IMR-90 (cell line): ENCODE measurements at regions not wholly inside any gene's neighbourhood (a gene's known extent, or its start where the extent isn't known, plus 50 kb on each side); places are given as distances from the start of the nearest gene placed in this dataset.

Source experiments
- ATAC-seq: fragments of 200-7000 bp; cut with Tn5 transposase; 2 replicates; pipeline ENCODE4 v1.9.1; 2020; ENCODE audit warnings: low read depth, mild to moderate bottlenecking, moderate library complexity
- BruUV-seq: library from RNA; stranded (reverse); fragments of 400-500 nt; replicated peaks from 2 replicates; lab custom pipeline; 2021; lab: Mats Ljungman, UMichigan
- CTCF ChIA-PET: fragments of 300-600 bp; formaldehyde crosslinking; extraction: SDS; loops from one replicate; lab custom pipeline; 2021; ENCODE audit warnings: antibody characterized with exemption; lab: Yijun Ruan, JAX
- POLR2A ChIA-PET: fragments of 300-600 bp; sonication (Branson Sonifier 250); formaldehyde crosslinking; loops from one replicate; lab custom pipeline; 2022; ENCODE audit warnings: antibody characterized with exemption; ENCODE audit not compliant: unreplicated experiment; lab: Charles Lee
- DNase-seq: peaks from one replicate; pipeline ENCODE4 v3.0.0; 2013
- H2AFZ ChIP-seq: replicated peaks from 2 replicates; pipeline ENCODE3; 2013; ENCODE audit warnings: low read length, mild to moderate bottlenecking; ENCODE audit not compliant: poor library complexity
- H2AK5ac ChIP-seq: 2 replicates; pipeline ENCODE4 v1.6.1; 2013; ENCODE audit warnings: low read depth, low read length, inconsistent platforms
- H2AK9ac ChIP-seq: replicated peaks from 2 replicates; pipeline ENCODE3; 2013; ENCODE audit warnings: mild to moderate bottlenecking, low read depth, low read length, moderate library complexity; ENCODE audit not compliant: poor library complexity
- H2BK120ac ChIP-seq: 2 replicates; pipeline ENCODE4 v1.6.1; 2013; ENCODE audit warnings: low read depth, low read length, inconsistent platforms
- H2BK15ac ChIP-seq: 3 replicates; pipeline ENCODE4 v1.6.1; 2013; ENCODE audit warnings: low read depth, low read length, inconsistent platforms
- H2BK20ac ChIP-seq: 2 replicates; pipeline ENCODE4 v1.6.1; 2013; ENCODE audit warnings: low read depth, mild to moderate bottlenecking, inconsistent platforms, low read length, moderate library complexity
- H2BK5ac ChIP-seq: 2 replicates; pipeline ENCODE4 v1.6.1; 2013; ENCODE audit warnings: mild to moderate bottlenecking, low read depth, low read length, inconsistent platforms; ENCODE audit not compliant: poor library complexity, severe bottlenecking
- H3K14ac ChIP-seq: replicated peaks from 2 replicates; pipeline ENCODE4 v1.6.1; 2013; ENCODE audit warnings: low read depth, low read length, inconsistent platforms
- H3K18ac ChIP-seq: 2 replicates; pipeline ENCODE4 v1.6.1; 2013; ENCODE audit warnings: low read depth, low read length, control low read depth
- H3K23ac ChIP-seq: 2 replicates; pipeline ENCODE4 v1.6.1; 2013; ENCODE audit warnings: low read depth, low read length, inconsistent platforms
- H3K27ac ChIP-seq: 2 replicates; pipeline ENCODE4 v1.5.1; 2013; ENCODE audit warnings: mild to moderate bottlenecking, control low read depth, low read length; ENCODE audit not compliant: insufficient read depth
- H3K27me3 ChIP-seq: 2 replicates; pipeline ENCODE4 v1.6.1; 2013; ENCODE audit warnings: low read length; ENCODE audit not compliant: control insufficient read depth, insufficient read depth
- H3K36me3 ChIP-seq: 2 replicates; pipeline ENCODE4 v1.6.1; 2013; ENCODE audit warnings: low read length, mixed read lengths; ENCODE audit not compliant: control insufficient read depth, insufficient read depth
- H3K4ac ChIP-seq: 2 replicates; pipeline ENCODE4 v1.6.1; 2013; ENCODE audit warnings: low read depth, low read length, inconsistent platforms
- H3K4me1 ChIP-seq: 2 replicates; pipeline ENCODE4 v1.6.1; 2013; ENCODE audit warnings: low read length, mixed read lengths; ENCODE audit not compliant: control insufficient read depth, insufficient read depth
- H3K4me2 ChIP-seq: 2 replicates; pipeline ENCODE4 v1.6.1; 2013; ENCODE audit warnings: low read depth, mild to moderate bottlenecking, control low read depth, low read length, moderate library complexity
- H3K4me3 ChIP-seq: 2 replicates; pipeline ENCODE4 v1.5.1; 2013; ENCODE audit warnings: low read depth, mild to moderate bottlenecking, control low read depth, low read length, moderate library complexity; ENCODE audit not compliant: insufficient read depth
- H3K56ac ChIP-seq: 2 replicates; pipeline ENCODE4 v1.6.1; 2013; ENCODE audit warnings: low read length, inconsistent platforms; ENCODE audit not compliant: insufficient read depth; ENCODE audit errors: extremely low read depth
- H3K79me1 ChIP-seq, 2 experiments: 2 replicates each; pipeline ENCODE4 v1.6.1; 2013; ENCODE audit warnings: low read length in 2 of 2, inconsistent platforms in 1 of 2, low read depth in 1 of 2
- H3K9ac ChIP-seq: 2 replicates; pipeline ENCODE4 v1.6.1; 2013; ENCODE audit warnings: low read depth, low read length, control low read depth
- H3K9me1 ChIP-seq: 2 replicates; pipeline ENCODE4 v1.6.1; 2013; ENCODE audit warnings: low read length, inconsistent platforms; ENCODE audit not compliant: insufficient read depth
- H3K9me3 ChIP-seq: 2 replicates; pipeline ENCODE4 v1.6.1; 2013; ENCODE audit warnings: low read length; ENCODE audit not compliant: control insufficient read depth, insufficient read depth
- H4K20me1 ChIP-seq: 2 replicates; pipeline ENCODE4 v1.6.1; 2013; ENCODE audit warnings: low read length, inconsistent platforms; ENCODE audit not compliant: insufficient read depth
- H4K5ac ChIP-seq: 2 replicates; pipeline ENCODE4 v1.6.1; 2013; ENCODE audit warnings: mild to moderate bottlenecking, low read depth, low read length, control low read depth
- H4K8ac ChIP-seq, 2 experiments: 2 replicates each; pipeline ENCODE4 v1.6.1; 2013; ENCODE audit warnings: low read depth in 2 of 2, low read length in 2 of 2, control low read depth in 1 of 2, inconsistent platforms in 1 of 2
- H4K91ac ChIP-seq: 2 replicates; pipeline ENCODE4 v1.6.1; 2013; ENCODE audit warnings: low read depth, low read length, inconsistent platforms; ENCODE audit not compliant: insufficient read depth
- BHLHE40 ChIP-seq: fragments of 150-350 bp; IDR thresholded peaks from 2 replicates; pipeline ENCODE4 v1.6.1; 2016; ENCODE audit warnings: mild to moderate bottlenecking, low read depth, low read length
- CHD1 ChIP-seq: IDR thresholded peaks from 2 replicates; pipeline ENCODE4 v1.6.1; 2012; ENCODE audit warnings: low read depth, low read length, improper control_type of control experiment
- CTCF ChIP-seq: conservative IDR thresholded peaks from 2 replicates; pipeline ENCODE4 v1.5.1; 2012; ENCODE audit warnings: mild to moderate bottlenecking, low read depth, low read length, improper control_type of control experiment
- FOS ChIP-seq: fragments of 150-350 bp; IDR thresholded peaks from 2 replicates; pipeline ENCODE4 v1.6.1; 2016; ENCODE audit warnings: low read depth, low read length
- MAFK ChIP-seq: IDR thresholded peaks from 2 replicates; pipeline ENCODE4 v1.6.1; 2012; ENCODE audit warnings: low read depth, low read length, improper control_type of control experiment
- MAZ ChIP-seq: IDR thresholded peaks from 2 replicates; pipeline ENCODE4 v1.6.1; 2012; ENCODE audit warnings: low read depth, mild to moderate bottlenecking, low read length, improper control_type of control experiment, moderate library complexity, borderline replicate concordance
- MXI1 ChIP-seq: IDR thresholded peaks from 2 replicates; pipeline ENCODE4 v1.6.1; 2012; ENCODE audit warnings: low read depth, mild to moderate bottlenecking, low read length, moderate library complexity, borderline replicate concordance
- RAD21 ChIP-seq: IDR thresholded peaks from 2 replicates; pipeline ENCODE4 v1.6.1; 2012; ENCODE audit warnings: low read length, improper control_type of control experiment
- RCOR1 ChIP-seq: IDR thresholded peaks from 2 replicates; pipeline ENCODE4 v1.6.1; 2012; ENCODE audit warnings: mild to moderate bottlenecking, low read length, improper control_type of control experiment; ENCODE audit not compliant: insufficient replicate concordance
- SMC3 ChIP-seq: fragments of 150-350 bp; IDR thresholded peaks from 2 replicates; pipeline ENCODE4 v1.6.1; 2016; ENCODE audit warnings: low read depth, mild to moderate bottlenecking, antibody characterized with exemption, low read length, moderate library complexity
- WGBS, 2 experiments: methylation state at CpG; one replicate each; pipeline versions ENCODE4 v1.1.5 to v1.1.7; 2013; ENCODE audit warnings: missing lambda C conversion rate in 2 of 2; ENCODE audit not compliant: insufficient read length in 1 of 2; ENCODE audit errors: extremely low coverage in 2 of 2; 5-methylcytosine and 5-hydroxymethylcytosine counted together
- dilution Hi-C: fragments of 300-500 bp; cut with HindIII; formaldehyde crosslinking; loops from one replicate; pipeline ENCODE4 v1.14.3; 2018; ENCODE audit warnings: low sequenced_read_pairs; ENCODE audit not compliant: unreplicated experiment
- in situ Hi-C: fragments of 300-500 bp; cut with MboI; formaldehyde crosslinking; loops from 3 replicates; pipeline ENCODE4 v1.14.3; 2019; ENCODE audit warnings: low sequenced_read_pairs, inconsistent platforms, mixed read lengths
- intact Hi-C: fragments of 100-400 bp; cut with micrococcal nuclease; formaldehyde crosslinking; loops from 2 replicates; pipeline ENCODE4 v1.10.0; 2022
- TF ChIP-seq, protein P1 (sequence below): fragments of 150-350 bp; IDR thresholded peaks from 2 replicates; pipeline ENCODE4 v1.6.1; 2017; ENCODE audit warnings: mild to moderate bottlenecking, antibody characterized with exemption, low read length, low read depth
- TF ChIP-seq, protein P2 (sequence below): fragments of 150-350 bp; IDR thresholded peaks from 2 replicates; pipeline ENCODE4 v1.6.1; 2016; ENCODE audit warnings: low read depth, mild to moderate bottlenecking, low read length, moderate library complexity, borderline replicate concordance

DNA sequence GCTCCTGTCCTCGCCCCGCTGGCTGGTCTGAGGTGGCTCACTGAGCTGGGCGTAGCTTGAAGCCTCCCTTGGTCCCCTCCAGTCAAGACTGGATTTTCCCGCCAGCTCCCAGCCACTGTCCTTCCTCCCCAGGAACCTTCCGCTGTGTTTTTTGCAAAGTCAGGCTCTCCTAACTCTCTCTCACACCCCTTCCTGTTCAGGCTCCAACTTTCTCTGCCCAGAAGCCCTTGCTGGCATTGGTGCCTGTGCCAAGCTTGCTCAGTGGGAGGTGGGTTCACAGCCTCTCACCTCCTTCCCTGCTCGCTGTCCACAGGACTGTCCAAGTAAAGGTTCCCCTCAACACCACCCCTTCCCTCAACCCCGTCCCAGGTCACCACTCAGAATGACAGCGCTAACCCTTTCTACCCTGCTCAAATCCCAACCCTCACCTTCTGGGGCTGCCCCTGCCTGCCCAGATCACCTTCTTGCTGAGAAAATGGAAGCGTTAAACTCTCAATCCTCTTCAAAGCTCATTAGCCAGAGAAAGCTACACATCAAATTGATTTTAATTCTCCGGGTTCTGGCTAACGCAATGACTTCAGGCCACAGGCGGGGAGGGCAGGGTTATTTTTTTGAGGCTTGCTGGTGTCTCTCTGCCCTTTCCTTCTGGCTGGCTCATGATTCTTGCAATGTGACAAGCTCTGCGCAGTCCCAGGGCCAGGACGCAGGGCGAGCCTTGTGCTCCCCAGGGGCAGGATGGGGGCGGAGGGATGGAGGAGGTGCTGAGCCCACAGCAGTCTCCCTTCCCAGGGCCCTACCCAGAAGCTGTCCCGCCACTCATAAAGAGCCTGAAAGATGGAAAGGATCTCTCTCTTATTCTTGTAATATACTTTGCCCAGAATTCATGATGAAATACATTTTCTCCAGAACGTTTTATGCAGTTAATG lies 357.2 kb upstream of the TNRC6C start:
- H4K8ac ChIP-seq, result no peak overlapping the region
- H2BK20ac ChIP-seq, result no peak overlapping the region
- no peak overlapping the region for H3K23ac ChIP-seq
- no peak overlapping the region for H3K56ac ChIP-seq
- no peaks in the 10 kb centered on the region for H4K20me1 ChIP-seq
- H3K9me1 ChIP-seq, result no peaks in the 10 kb centered on the region
- peaks cover 4% of the 10 kb centered on the region; the same call in 1 of the 2 replicates for H3K4me1 ChIP-seq
- H3K14ac ChIP-seq, result no peak overlapping the region
- H2AK5ac ChIP-seq, result no peak overlapping the region
- no peak overlapping the region for H2AFZ ChIP-seq
- in situ Hi-C loops, result no loop called here
- no peak overlapping the region for H3K4me3 ChIP-seq
- no peaks in the 10 kb centered on the region for H3K79me1 ChIP-seq
- no peak overlapping the region for H2BK15ac ChIP-seq
- intact Hi-C loops, result no loop called here
- no peak overlapping the region for H2BK120ac ChIP-seq
- ATAC-seq, result no peak
- no peak for TF ChIP-seq MXI1
- TF ChIP-seq RCOR1, result no peak
- TF ChIP-seq MAZ, result no peak
- TF ChIP-seq, protein P1, sequence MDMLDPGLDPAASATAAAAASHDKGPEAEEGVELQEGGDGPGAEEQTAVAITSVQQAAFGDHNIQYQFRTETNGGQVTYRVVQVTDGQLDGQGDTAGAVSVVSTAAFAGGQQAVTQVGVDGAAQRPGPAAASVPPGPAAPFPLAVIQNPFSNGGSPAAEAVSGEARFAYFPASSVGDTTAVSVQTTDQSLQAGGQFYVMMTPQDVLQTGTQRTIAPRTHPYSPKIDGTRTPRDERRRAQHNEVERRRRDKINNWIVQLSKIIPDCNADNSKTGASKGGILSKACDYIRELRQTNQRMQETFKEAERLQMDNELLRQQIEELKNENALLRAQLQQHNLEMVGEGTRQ, result no peak
- no peak for TF ChIP-seq CTCF
- no peak for TF ChIP-seq RAD21
- no peak for TF ChIP-seq FOS
- TF ChIP-seq SMC3, result no peak
- TF ChIP-seq, protein P2, sequence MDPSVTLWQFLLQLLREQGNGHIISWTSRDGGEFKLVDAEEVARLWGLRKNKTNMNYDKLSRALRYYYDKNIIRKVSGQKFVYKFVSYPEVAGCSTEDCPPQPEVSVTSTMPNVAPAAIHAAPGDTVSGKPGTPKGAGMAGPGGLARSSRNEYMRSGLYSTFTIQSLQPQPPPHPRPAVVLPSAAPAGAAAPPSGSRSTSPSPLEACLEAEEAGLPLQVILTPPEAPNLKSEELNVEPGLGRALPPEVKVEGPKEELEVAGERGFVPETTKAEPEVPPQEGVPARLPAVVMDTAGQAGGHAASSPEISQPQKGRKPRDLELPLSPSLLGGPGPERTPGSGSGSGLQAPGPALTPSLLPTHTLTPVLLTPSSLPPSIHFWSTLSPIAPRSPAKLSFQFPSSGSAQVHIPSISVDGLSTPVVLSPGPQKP, result no peak
- no peak for TF ChIP-seq MAFK
- TF ChIP-seq CHD1, result no peak
- TF ChIP-seq BHLHE40, result no peak
- ChIA-PET CTCF (no interaction called here), POLR2A (no interaction called here)
- H3K27me3 ChIP-seq, result peaks cover 22% of the 10 kb centered on the region
- H4K91ac ChIP-seq, result no peak overlapping the region
- H3K18ac ChIP-seq, result no peak overlapping the region
- H4K5ac ChIP-seq, result no peak overlapping the region
- 77% methylated on average over 5 of the region's 18 CpGs; no CpG with 5 or more reads in 1 of the 2 experiments for WGBS, 2 experiments
- H3K36me3 ChIP-seq, result no peaks in the 10 kb centered on the region
- H2AK9ac ChIP-seq, result no peak overlapping the region
- H3K27ac ChIP-seq, result no peak overlapping the region
- H3K9ac ChIP-seq, result no peak overlapping the region
- no peak overlapping the region for H3K4ac ChIP-seq
- H3K4me2 ChIP-seq, result no peak overlapping the region
- H3K9me3 ChIP-seq, result no peaks in the 10 kb centered on the region
- dilution Hi-C loops, result no loop called here
- H2BK5ac ChIP-seq, result no peak overlapping the region
- BruUV-seq, result no TSS peak
- no peak for DNase-seq
